ENCODE measurements at regions not wholly inside any gene's neighbourhood (a gene's known extent, or its start where the extent isn't known, plus 50 kb on each side); places are given as distances from the start of the nearest gene placed in this dataset.

- no peak for TF ChIP-seq EZH2 (IDR thresholded peaks at IDR 0.05)
- TF ChIP-seq FOXP2 (optimal IDR thresholded peaks at IDR 0.05; ENCODE audit: control extremely low read depth, extremely low read length, insufficient read depth), result peak; percentile 92
Observed at GRCh38 chr12:20212658-20213555, 155.4 kb upstream of the PDE3A start.
